RWPE1 (cell line): ENCODE measurements at regions not wholly inside any gene's neighbourhood (a gene's known extent, or its start where the extent isn't known, plus 50 kb on each side); places are given as distances from the start of the nearest gene placed in this dataset.

Source experiments
- CTCF ChIA-PET: fragments of 350-600 bp; sonication (Branson Sonifier 250); formaldehyde crosslinking; extraction: SDS; loops from one replicate; lab custom pipeline; 2021; lab: Yijun Ruan, JAX
- POLR2A ChIA-PET: fragments of 400-600 bp; formaldehyde crosslinking; extraction: SDS; loops from one replicate; lab custom pipeline; 2020; ENCODE audit warnings: antibody characterized with exemption; ENCODE audit not compliant: low non-redundant PET; lab: Yijun Ruan, JAX
- DNase-seq: peaks from one replicate; pipeline ENCODE4 v3.0.0; 2012; ENCODE audit warnings: low spot score
- H3K27ac ChIP-seq: fragments of 450-650 bp; 2 replicates; pipeline ENCODE4 v1.5.1; 2017
- CTCF ChIP-seq: fragments of 450-650 bp; conservative IDR thresholded peaks from 2 replicates; pipeline ENCODE4 v1.5.1; 2017; ENCODE audit warnings: low read depth, mild to moderate bottlenecking

GRCh38 chr5:92890841-92891244 lies 690.2 kb downstream of the NR2F1-AS1 start:
- POLR2A ChIA-PET = no interaction called here
- DNase-seq = no peak
- TF ChIP-seq CTCF = no peak

GRCh38 chr5:92889140-92889539 lies 691.9 kb downstream of the NR2F1-AS1 start:
- POLR2A ChIA-PET = no interaction called here
- no peak for TF ChIP-seq CTCF
- CTCF ChIA-PET = interaction anchor here (0.5 to 0.6 kb wide), 2 partner anchors 20 to 462 kb away, joined by 3 read pairs; no protein-coding TSS in a partner anchor
- no peak for DNase-seq
- no peak overlapping the region for H3K27ac ChIP-seq

More at GRCh38 chr5:92890841-92891244, 690.2 kb downstream of the NR2F1-AS1 start:
- no peak overlapping the region for H3K27ac ChIP-seq
- CTCF ChIA-PET = no interaction called here

- CTCF ChIA-PET = interaction anchor here (0.6 kb wide), 1 partner anchor 1948 kb away, joined by 15 read pairs; no protein-coding TSS in a partner anchor
- TF ChIP-seq CTCF = no peak
- POLR2A ChIA-PET = no interaction called here
- H3K27ac ChIP-seq = no peak overlapping the region
- no peak for DNase-seq
These were observed 693.8 kb downstream of the NR2F1-AS1 start for GRCh38 chr5:92887254-92887653.

GRCh38 chr5:92886751-92887150 lies 694.3 kb downstream of the NR2F1-AS1 start:
- TF ChIP-seq CTCF = no peak
- no peak for DNase-seq
- H3K27ac ChIP-seq = no peak overlapping the region
- ChIA-PET CTCF (interaction anchor here (0.6 kb wide), 1 partner anchor 1949 kb away, joined by 15 read pairs; no protein-coding TSS in a partner anchor), POLR2A (no interaction called here)

GRCh38 chr5:92885950-92886349 lies 695.1 kb downstream of the NR2F1-AS1 start:
- ChIA-PET POLR2A (no interaction called here), CTCF (interaction anchor here (0.6 kb wide), 1 partner anchor 593 kb away, joined by 5 read pairs; no protein-coding TSS in a partner anchor)
- no peak overlapping the region for H3K27ac ChIP-seq
- no peak for DNase-seq
- no peak; the same call in 1 of the 2 replicates for TF ChIP-seq CTCF

- H3K27ac ChIP-seq = no peak overlapping the region
- ChIA-PET POLR2A (no interaction called here), CTCF (no interaction called here)
- DNase-seq = no peak
- no peak for TF ChIP-seq CTCF
These were observed 696.5 kb downstream of the NR2F1-AS1 start for GRCh38 chr5:92884469-92884868.
